HepG2 (cell line): ENCODE measurements at regions not wholly inside any gene's neighbourhood (a gene's known extent, or its start where the extent isn't known, plus 50 kb on each side); places are given as distances from the start of the nearest gene placed in this dataset.
A peak's percentile ranks its signal among the peaks of the same experiment; 100 is the strongest.

ENCODE experiments used
- ATAC-seq: fragments of 200-7000 bp; cut with Tn5 transposase; 3 replicates; pipeline ENCODE4 v1.9.1; 2020; ENCODE audit warnings: mild to moderate bottlenecking, moderate library complexity
- BruUV-seq: library from RNA; stranded (reverse); fragments of 400-500 nt; replicated peaks from 2 replicates; lab custom pipeline; 2021; lab: Mats Ljungman, UMichigan
- CTCF ChIA-PET: fragments of 300-600 bp; formaldehyde crosslinking; extraction: SDS; loops from one replicate; lab custom pipeline; 2021; ENCODE audit warnings: low total read pairs, inconsistent platforms, low intra/inter-chr PET ratio; lab: Yijun Ruan, JAX
- POLR2A ChIA-PET: fragments of 350-600 bp; sonication (Branson Sonifier 250); formaldehyde crosslinking; loops from one replicate; lab custom pipeline; 2020; ENCODE audit warnings: antibody characterized with exemption, inconsistent platforms; lab: Yijun Ruan, JAX
- DNase-seq: peaks from one replicate; pipeline ENCODE4 v3.0.0-alpha.2; 2015; ENCODE audit warnings: low spot score
- FAIRE-seq: peaks from 3 replicates; lab custom pipeline; 2011; peaks lifted over from hg19 to GRCh38; lab: Jason Lieb, UNC
- H2AFZ ChIP-seq: one replicate; pipeline ENCODE4 v1.6.1; 2011; ENCODE audit warnings: low read length, inconsistent platforms
- H3K27ac ChIP-seq: fragments of 300-600 bp; 3 replicates; pipeline ENCODE4 v1.8.0; 2011; ENCODE audit warnings: mixed run types, mild to moderate bottlenecking, mixed read lengths, low read length, inconsistent platforms; ENCODE audit not compliant: insufficient read depth; ENCODE audit errors: extremely low read length
- H3K27me3 ChIP-seq, 2 experiments: fragments of 200-600 bp in 1 of 2; 2 replicates in 1 of 2; 3 replicates in 1 of 2; pipeline versions ENCODE4 v1.6.0 to v1.8.0; 2011; ENCODE audit warnings: low read length in 2 of 2, mild to moderate bottlenecking in 2 of 2, moderate library complexity in 2 of 2, inconsistent platforms in 1 of 2; ENCODE audit not compliant: insufficient read depth in 2 of 2, control insufficient read depth in 1 of 2
- H3K36me3 ChIP-seq, 2 experiments: fragments of 200-600 bp in 1 of 2; replicated peaks in 1 of 2; 2 replicates in 1 of 2; 3 replicates in 1 of 2; pipeline versions ENCODE4 v1.5.1 to v1.8.0; 2011; ENCODE audit warnings: low read length in 2 of 2, inconsistent platforms in 1 of 2; ENCODE audit not compliant: insufficient read depth in 2 of 2, control insufficient read depth in 1 of 2
- H3K4me1 ChIP-seq: 2 replicates; pipeline ENCODE4 v1.5.1; 2012; ENCODE audit warnings: low read length, inconsistent platforms; ENCODE audit not compliant: insufficient read depth
- H3K4me2 ChIP-seq: 2 replicates; pipeline ENCODE4 v1.6.0; 2011; ENCODE audit warnings: low read depth, low read length, inconsistent platforms
- H3K4me3 ChIP-seq, 3 experiments: fragments of 200-600 bp in 1 of 3; sonication (generic), shearing (Covaris generic) in 1 of 3; replicated peaks in 1 of 3; 2 replicates each; pipeline ENCODE4 v1.5.1; 2011 to 2016; ENCODE audit warnings: low read length in 3 of 3, inconsistent platforms in 2 of 3, low read depth in 2 of 3, mild to moderate bottlenecking in 2 of 3, control low read depth in 1 of 3, mixed read lengths in 1 of 3; ENCODE audit not compliant: insufficient read depth in 1 of 3
- H3K79me2 ChIP-seq: one replicate; pipeline ENCODE4 v1.6.1; 2011; ENCODE audit warnings: low read length, inconsistent platforms; ENCODE audit not compliant: insufficient read depth
- H3K9ac ChIP-seq: 2 replicates; pipeline ENCODE4 v1.6.0; 2011; ENCODE audit warnings: mild to moderate bottlenecking, low read depth, low read length, inconsistent platforms; ENCODE audit not compliant: insufficient read depth
- H3K9me3 ChIP-seq: 2 replicates; pipeline ENCODE4 v1.5.1; 2012; ENCODE audit warnings: mild to moderate bottlenecking, low read length
- H4K20me1 ChIP-seq: 2 replicates; pipeline ENCODE4 v1.6.0; 2011; ENCODE audit warnings: inconsistent platforms, mild to moderate bottlenecking, low read length, moderate library complexity; ENCODE audit not compliant: insufficient read depth
- ATM ChIP-seq: fragments of 450-650 bp; IDR thresholded peaks from 2 replicates; pipeline ENCODE4 v1.7.1; 2017; ENCODE audit warnings: mild to moderate bottlenecking, borderline replicate concordance
- EHMT2 ChIP-seq: fragments of 200-600 bp; sonication (generic); IDR thresholded peaks from 2 replicates; pipeline ENCODE4 v1.7.0; 2017; ENCODE audit warnings: antibody characterized with exemption, low read depth, low read length, borderline replicate concordance
- NFKB2 ChIP-seq: sonication (generic); formaldehyde crosslinking; IDR thresholded peaks from 2 replicates; pipeline ENCODE4 v1.4.0; 2020; ENCODE audit warnings: missing genetic modification reagents, borderline replicate concordance
- PCBP2 ChIP-seq: fragments of 200-400 bp; formaldehyde crosslinking; optimal IDR thresholded peaks from 2 replicates; pipeline ENCODE3; 2018; ENCODE audit warnings: low read length, low read depth; ENCODE audit not compliant: poor library complexity, severe bottlenecking
- PTBP1 ChIP-seq: fragments of 200-400 bp; formaldehyde crosslinking; IDR thresholded peaks from 2 replicates; pipeline ENCODE4 v1.6.1; 2018; ENCODE audit warnings: low read length, low read depth; ENCODE audit not compliant: poor library complexity, severe bottlenecking
- ZFP90 ChIP-seq: sonication (generic); formaldehyde crosslinking; IDR thresholded peaks from 2 replicates; pipeline ENCODE4 v1.8.0; 2022; ENCODE audit warnings: missing genetic modification reagents, mild to moderate bottlenecking, inconsistent platforms, borderline replicate concordance
- ZNF3 ChIP-seq: IDR thresholded peaks from 2 replicates; pipeline ENCODE4 v1.7.0; 2017; ENCODE audit warnings: inconsistent platforms
- ZNF766 ChIP-seq: sonication (generic); formaldehyde crosslinking; IDR thresholded peaks from 2 replicates; pipeline ENCODE4 v1.5.0; 2020; ENCODE audit warnings: missing genetic modification reagents, borderline replicate concordance
- WGBS: methylation state at CpG from one replicate; pipeline ENCODE4 v1.1.6; 2017; ENCODE audit warnings: low lambda C conversion rate; 5-methylcytosine and 5-hydroxymethylcytosine counted together
- in situ Hi-C: cut with HindIII; loops from 2 replicates; pipeline ENCODE4 v1.10.0; 2017; ENCODE audit warnings: low pct_unique_long_range_greater_than_20kb; ENCODE audit not compliant: extremely low pct_ligation_motif_present
- intact Hi-C: fragments of 100-400 bp; cut with micrococcal nuclease; formaldehyde crosslinking; loops from one replicate; pipeline ENCODE4 v1.10.0; 2022; ENCODE audit not compliant: unreplicated experiment
- TF ChIP-seq, protein P1 (sequence below): IDR thresholded peaks from 2 replicates; pipeline ENCODE4 v1.4.0; 2020; ENCODE audit warnings: mild to moderate bottlenecking, missing genetic modification reagents
- TF ChIP-seq, protein P2 (sequence below): IDR thresholded peaks from 2 replicates; pipeline ENCODE4 v1.6.1; 2016; ENCODE audit warnings: low read depth, missing genetic modification reagents, missing compliant biosample characterization

DNA sequence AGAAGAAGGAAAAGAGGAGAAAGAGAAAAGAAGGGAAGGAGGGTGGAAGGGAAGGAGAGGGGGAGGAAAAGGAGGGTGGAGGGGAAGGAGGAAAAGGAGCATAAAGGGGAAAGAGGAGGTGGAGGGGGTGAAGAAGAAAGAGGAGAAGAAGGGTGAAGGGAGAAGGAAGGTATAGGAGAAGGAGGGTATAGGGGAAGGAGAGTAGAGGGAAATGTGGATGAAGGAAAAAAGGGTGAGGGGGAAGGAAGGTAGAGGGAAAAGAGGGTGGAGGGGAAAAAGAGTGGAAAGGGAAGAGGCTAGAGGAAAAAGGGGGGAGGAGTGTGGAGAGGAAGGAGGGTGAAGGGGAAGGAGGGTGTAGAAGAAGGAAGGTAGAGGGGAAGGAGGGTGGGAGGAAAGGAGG lies 928.6 kb downstream of the UQCRFS1 start:
- ATAC-seq, result no peak
- DNase-seq, result no peak
- in situ Hi-C loops, result no loop called here
- no peak overlapping the region for H3K27ac ChIP-seq
- FAIRE-seq, result no peak
- no TSS peak for BruUV-seq
- H3K4me2 ChIP-seq, result no peak overlapping the region
- no peaks in the 10 kb centered on the region for H4K20me1 ChIP-seq
- TF ChIP-seq PCBP2, result peak; percentile 39
- TF ChIP-seq ZNF766 (CRISPR knock-in tag), result no peak
- TF ChIP-seq NFKB2 (CRISPR knock-in tag), result no peak
- TF ChIP-seq, protein P1, sequence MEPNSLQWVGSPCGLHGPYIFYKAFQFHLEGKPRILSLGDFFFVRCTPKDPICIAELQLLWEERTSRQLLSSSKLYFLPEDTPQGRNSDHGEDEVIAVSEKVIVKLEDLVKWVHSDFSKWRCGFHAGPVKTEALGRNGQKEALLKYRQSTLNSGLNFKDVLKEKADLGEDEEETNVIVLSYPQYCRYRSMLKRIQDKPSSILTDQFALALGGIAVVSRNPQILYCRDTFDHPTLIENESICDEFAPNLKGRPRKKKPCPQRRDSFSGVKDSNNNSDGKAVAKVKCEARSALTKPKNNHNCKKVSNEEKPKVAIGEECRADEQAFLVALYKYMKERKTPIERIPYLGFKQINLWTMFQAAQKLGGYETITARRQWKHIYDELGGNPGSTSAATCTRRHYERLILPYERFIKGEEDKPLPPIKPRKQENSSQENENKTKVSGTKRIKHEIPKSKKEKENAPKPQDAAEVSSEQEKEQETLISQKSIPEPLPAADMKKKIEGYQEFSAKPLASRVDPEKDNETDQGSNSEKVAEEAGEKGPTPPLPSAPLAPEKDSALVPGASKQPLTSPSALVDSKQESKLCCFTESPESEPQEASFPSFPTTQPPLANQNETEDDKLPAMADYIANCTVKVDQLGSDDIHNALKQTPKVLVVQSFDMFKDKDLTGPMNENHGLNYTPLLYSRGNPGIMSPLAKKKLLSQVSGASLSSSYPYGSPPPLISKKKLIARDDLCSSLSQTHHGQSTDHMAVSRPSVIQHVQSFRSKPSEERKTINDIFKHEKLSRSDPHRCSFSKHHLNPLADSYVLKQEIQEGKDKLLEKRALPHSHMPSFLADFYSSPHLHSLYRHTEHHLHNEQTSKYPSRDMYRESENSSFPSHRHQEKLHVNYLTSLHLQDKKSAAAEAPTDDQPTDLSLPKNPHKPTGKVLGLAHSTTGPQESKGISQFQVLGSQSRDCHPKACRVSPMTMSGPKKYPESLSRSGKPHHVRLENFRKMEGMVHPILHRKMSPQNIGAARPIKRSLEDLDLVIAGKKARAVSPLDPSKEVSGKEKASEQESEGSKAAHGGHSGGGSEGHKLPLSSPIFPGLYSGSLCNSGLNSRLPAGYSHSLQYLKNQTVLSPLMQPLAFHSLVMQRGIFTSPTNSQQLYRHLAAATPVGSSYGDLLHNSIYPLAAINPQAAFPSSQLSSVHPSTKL (CRISPR knock-in tag), result no peak
- TF ChIP-seq ZFP90 (CRISPR knock-in tag), result no peak
- no peaks in the 10 kb centered on the region for H3K4me1 ChIP-seq
- no peak overlapping the region for H3K4me3 ChIP-seq
- POLR2A ChIA-PET, result no interaction called here
- H3K9me3 ChIP-seq, result peaks cover 94% of the 10 kb centered on the region
- no peak overlapping the region for H2AFZ ChIP-seq
- intact Hi-C loops, result no loop called here
- no peaks in the 10 kb centered on the region for H3K36me3 ChIP-seq
- no peak overlapping the region for H3K9ac ChIP-seq
- H3K79me2 ChIP-seq, result no peaks in the 10 kb centered on the region
- CTCF ChIA-PET, result no interaction called here
- no peaks in the 10 kb centered on the region for H3K27me3 ChIP-seq

DNA sequence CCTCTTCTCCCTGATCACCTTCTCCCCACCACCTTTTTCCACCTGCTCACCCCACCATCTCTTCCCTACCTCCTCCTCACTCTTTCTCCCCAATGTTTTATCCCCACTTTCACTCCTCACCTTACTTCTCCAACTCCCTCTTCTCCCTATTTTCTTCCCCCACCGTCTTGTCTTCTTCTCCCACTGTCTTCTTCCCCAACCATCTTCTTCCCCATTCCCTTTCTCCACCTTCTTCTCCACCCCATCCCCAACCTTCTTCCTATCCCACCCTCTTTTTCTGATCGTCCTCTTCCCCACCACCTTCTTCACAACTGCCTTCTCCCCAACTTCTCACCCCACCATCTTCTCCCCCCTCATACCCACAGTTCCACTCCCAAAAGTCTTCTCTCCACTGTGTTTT lies 929.4 kb downstream of the UQCRFS1 start:
- Histone ChIP-seq H4K20me1 (no peaks in the 10 kb centered on the region), H3K4me1 (no peaks in the 10 kb centered on the region), H3K36me3 (no peaks in the 10 kb centered on the region), H3K27me3 (no peaks in the 10 kb centered on the region), H3K9me3 (peaks cover 86% of the 10 kb centered on the region), H2AFZ (no peak overlapping the region), H3K79me2 (no peaks in the 10 kb centered on the region), H3K27ac (no peak overlapping the region), H3K4me3 (no peak overlapping the region), H3K9ac (no peak overlapping the region), H3K4me2 (no peak overlapping the region)
- no TSS peak for BruUV-seq
- in situ Hi-C loops, result no loop called here
- intact Hi-C loops, result no loop called here
- WGBS, result 4% methylated on average over 2 of the region's 2 CpGs
- ATAC-seq (no peak), FAIRE-seq (no peak), DNase-seq (no peak)
- ChIA-PET CTCF (no interaction called here), POLR2A (no interaction called here)
- TF ChIP-seq EHMT2 (no peak), ATM (no peak), ZNF3 (CRISPR knock-in tag) (no peak), PTBP1 (no peak)
- TF ChIP-seq, protein P2, sequence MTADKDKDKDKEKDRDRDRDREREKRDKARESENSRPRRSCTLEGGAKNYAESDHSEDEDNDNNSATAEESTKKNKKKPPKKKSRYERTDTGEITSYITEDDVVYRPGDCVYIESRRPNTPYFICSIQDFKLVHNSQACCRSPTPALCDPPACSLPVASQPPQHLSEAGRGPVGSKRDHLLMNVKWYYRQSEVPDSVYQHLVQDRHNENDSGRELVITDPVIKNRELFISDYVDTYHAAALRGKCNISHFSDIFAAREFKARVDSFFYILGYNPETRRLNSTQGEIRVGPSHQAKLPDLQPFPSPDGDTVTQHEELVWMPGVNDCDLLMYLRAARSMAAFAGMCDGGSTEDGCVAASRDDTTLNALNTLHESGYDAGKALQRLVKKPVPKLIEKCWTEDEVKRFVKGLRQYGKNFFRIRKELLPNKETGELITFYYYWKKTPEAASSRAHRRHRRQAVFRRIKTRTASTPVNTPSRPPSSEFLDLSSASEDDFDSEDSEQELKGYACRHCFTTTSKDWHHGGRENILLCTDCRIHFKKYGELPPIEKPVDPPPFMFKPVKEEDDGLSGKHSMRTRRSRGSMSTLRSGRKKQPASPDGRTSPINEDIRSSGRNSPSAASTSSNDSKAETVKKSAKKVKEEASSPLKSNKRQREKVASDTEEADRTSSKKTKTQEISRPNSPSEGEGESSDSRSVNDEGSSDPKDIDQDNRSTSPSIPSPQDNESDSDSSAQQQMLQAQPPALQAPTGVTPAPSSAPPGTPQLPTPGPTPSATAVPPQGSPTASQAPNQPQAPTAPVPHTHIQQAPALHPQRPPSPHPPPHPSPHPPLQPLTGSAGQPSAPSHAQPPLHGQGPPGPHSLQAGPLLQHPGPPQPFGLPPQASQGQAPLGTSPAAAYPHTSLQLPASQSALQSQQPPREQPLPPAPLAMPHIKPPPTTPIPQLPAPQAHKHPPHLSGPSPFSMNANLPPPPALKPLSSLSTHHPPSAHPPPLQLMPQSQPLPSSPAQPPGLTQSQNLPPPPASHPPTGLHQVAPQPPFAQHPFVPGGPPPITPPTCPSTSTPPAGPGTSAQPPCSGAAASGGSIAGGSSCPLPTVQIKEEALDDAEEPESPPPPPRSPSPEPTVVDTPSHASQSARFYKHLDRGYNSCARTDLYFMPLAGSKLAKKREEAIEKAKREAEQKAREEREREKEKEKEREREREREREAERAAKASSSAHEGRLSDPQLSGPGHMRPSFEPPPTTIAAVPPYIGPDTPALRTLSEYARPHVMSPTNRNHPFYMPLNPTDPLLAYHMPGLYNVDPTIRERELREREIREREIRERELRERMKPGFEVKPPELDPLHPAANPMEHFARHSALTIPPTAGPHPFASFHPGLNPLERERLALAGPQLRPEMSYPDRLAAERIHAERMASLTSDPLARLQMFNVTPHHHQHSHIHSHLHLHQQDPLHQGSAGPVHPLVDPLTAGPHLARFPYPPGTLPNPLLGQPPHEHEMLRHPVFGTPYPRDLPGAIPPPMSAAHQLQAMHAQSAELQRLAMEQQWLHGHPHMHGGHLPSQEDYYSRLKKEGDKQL (CRISPR knock-in tag), result no peak
